Testis (tissue), 2 donors: ENCODE measurements at regions not wholly inside any gene's neighbourhood (a gene's known extent, or its start where the extent isn't known, plus 50 kb on each side); places are given as distances from the start of the nearest gene placed in this dataset.

Experiments
- DNase-seq: peaks from one replicate; pipeline ENCODE4 v3.0.0-alpha.2; 2019
- H3K27ac ChIP-seq, 2 donors: fragments of 200-600 bp; sonication (generic); one replicate each; pipeline ENCODE4 v1.5.1; 2019
- H3K27me3 ChIP-seq: fragments of 200-600 bp; sonication (generic); one replicate; pipeline ENCODE4 v1.5.1; 2019
- H3K36me3 ChIP-seq: fragments of 200-600 bp; sonication (generic); one replicate; pipeline ENCODE4 v1.5.1; 2017; ENCODE audit warnings: low read depth; ENCODE audit errors: missing control alignments
- H3K4me1 ChIP-seq: fragments of 200-600 bp; sonication (generic); one replicate; pipeline ENCODE4 v1.5.1; 2019
- H3K4me3 ChIP-seq, 2 donors: fragments of 200-600 bp; sonication (generic); one replicate each; pipeline ENCODE4 v1.5.1; 2017 to 2019
- H3K9me3 ChIP-seq: fragments of 200-600 bp; sonication (generic); one replicate; pipeline ENCODE4 v1.5.1; 2017
- POLR2A ChIP-seq: fragments of 450-650 bp; IDR thresholded peaks from one replicate; pipeline ENCODE4 v1.6.1; 2017; ENCODE audit warnings: antibody characterized with exemption, mild to moderate bottlenecking, moderate library complexity
- WGBS, 2 donors: methylation state at CpG; one replicate each; pipeline ENCODE4 v1.1.5; 2018; 5-methylcytosine and 5-hydroxymethylcytosine counted together
- intact Hi-C: fragments of 100-400 bp; cut with DNase I; formaldehyde crosslinking; loops from one replicate; pipeline ENCODE4 v1.15.1; 2023; ENCODE audit warnings: low total_unique reads
- TF ChIP-seq, protein P1 (sequence below), 3 experiments: fragments of 450-650 bp in 2 of 3; fragments of 200-600 bp in 1 of 3; sonication (generic) in 1 of 3; IDR thresholded peaks; one replicate each; pipeline ENCODE4 v1.5.1; 2016 to 2019; ENCODE audit warnings: antibody characterized with exemption in 3 of 3, mild to moderate bottlenecking in 2 of 3, moderate library complexity in 1 of 3

DNA sequence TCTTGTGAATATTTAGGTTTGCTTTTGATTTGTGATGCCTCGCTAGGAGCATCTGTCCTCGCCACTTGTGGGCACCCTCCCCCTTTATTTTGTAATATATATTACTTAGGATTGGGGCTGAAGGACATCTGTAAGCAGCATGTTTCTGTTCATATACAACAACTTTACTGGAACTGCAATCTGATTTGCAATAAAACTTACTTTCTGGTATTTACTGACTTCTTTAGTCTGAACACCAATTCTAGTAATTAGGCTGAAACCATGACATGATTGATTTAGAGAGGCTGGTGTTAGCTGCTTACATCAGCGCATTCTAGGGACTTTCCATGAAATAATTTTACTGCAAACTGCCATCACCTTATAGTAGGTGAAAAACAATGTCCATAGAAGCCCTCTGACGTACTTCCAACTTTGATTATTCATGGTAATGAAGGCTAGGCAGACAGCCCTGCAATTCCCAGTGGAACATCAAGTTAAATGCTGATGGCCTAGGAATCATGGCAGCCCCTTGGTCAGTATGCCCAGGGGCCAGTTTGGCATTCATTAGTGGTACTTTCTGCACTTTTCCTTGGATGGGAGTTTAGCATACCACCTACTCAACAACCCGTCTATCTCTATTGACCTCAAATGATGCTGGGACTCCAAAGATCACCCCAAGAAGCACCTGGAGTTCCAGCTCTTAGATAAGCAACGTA lies 132.9 kb upstream of the MCHR2 start:
- Histone ChIP-seq H3K4me3 (no peak overlapping the region), H3K27ac (no peak overlapping the region), H3K36me3 (no peaks in the 10 kb centered on the region), H3K9me3 (no peaks in the 10 kb centered on the region), H3K27me3 (no peaks in the 10 kb centered on the region), H3K4me1 (no peaks in the 10 kb centered on the region)
- TF ChIP-seq, protein P1, sequence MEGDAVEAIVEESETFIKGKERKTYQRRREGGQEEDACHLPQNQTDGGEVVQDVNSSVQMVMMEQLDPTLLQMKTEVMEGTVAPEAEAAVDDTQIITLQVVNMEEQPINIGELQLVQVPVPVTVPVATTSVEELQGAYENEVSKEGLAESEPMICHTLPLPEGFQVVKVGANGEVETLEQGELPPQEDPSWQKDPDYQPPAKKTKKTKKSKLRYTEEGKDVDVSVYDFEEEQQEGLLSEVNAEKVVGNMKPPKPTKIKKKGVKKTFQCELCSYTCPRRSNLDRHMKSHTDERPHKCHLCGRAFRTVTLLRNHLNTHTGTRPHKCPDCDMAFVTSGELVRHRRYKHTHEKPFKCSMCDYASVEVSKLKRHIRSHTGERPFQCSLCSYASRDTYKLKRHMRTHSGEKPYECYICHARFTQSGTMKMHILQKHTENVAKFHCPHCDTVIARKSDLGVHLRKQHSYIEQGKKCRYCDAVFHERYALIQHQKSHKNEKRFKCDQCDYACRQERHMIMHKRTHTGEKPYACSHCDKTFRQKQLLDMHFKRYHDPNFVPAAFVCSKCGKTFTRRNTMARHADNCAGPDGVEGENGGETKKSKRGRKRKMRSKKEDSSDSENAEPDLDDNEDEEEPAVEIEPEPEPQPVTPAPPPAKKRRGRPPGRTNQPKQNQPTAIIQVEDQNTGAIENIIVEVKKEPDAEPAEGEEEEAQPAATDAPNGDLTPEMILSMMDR (IDR thresholded peaks at IDR 0.05): no peak
- TF ChIP-seq POLR2A: no peak
- intact Hi-C loops: no loop called here
- WGBS, 2 donors: 46 to 54% methylated on average over 6 of the region's 6 CpGs
- no peak for DNase-seq

DNA sequence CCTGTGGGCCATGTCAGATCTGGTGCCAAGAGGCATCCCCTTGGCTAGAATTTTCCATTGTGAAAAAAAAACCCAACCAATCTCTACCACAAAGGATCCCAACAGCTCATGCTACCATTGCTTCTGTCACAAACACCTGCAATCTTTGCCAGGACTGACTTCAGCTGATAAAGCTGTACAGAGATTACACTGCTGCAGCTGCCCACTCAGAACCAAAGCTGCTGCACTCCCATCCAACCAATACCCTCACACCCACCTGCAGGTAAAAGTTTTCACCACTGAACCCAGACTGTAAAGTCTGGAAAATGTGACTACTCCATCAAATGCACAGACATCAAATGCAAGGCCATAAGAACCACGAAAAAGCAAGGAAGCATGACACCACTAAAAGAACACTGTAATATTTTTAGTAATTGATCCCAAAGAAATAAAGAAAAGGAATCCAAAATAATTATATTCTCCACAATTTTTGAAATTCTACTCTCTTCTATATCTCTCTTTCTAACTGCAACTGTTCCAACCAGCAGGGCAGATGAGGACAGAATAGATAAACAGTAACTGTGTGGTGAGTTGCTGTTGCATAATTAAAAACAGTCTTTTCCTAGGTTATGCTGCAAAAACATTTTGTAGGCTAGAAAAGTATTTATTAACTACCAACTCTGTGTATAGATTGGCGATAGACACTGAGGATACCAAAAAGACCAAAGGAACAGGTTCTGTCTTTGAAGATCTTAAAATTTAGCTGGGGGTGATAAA lies 128.0 kb upstream of the MCHR2 start:
- no peak for DNase-seq
- H3K9me3 ChIP-seq: no peaks in the 10 kb centered on the region
- H3K27ac ChIP-seq: no peak overlapping the region
- TF ChIP-seq POLR2A: no peak
- TF ChIP-seq, protein P1 (IDR thresholded peaks at IDR 0.05): no peak
- 74 to 84% methylated on average over 2 of the region's 2 CpGs for WGBS, 2 donors
- no peaks in the 10 kb centered on the region for H3K4me1 ChIP-seq
- H3K36me3 ChIP-seq: no peaks in the 10 kb centered on the region
- intact Hi-C loops: no loop called here
- no peaks in the 10 kb centered on the region for H3K27me3 ChIP-seq
- no peak overlapping the region for H3K4me3 ChIP-seq

DNA sequence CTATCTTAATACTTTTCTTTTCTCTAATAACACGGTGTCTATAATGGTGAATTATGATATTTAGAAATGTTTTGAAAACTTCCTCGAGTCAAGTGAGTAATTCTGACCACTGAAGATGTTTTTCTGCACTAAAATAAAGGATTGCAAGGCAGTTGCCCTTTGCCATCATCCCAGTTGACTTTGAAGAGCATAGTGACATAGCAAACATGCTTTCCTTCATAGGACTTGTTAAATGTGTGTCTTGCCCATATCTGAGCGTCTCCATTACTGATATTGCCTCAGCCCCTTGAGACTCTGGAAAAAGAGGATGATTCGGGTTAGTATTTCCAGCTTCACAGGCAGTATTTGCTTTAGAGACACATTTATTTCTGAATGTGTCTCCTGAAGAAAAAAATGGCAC lies 125.2 kb upstream of the MCHR2 start:
- no peak for TF ChIP-seq POLR2A
- TF ChIP-seq, protein P1 (IDR thresholded peaks at IDR 0.05): no peak
- Histone ChIP-seq H3K9me3 (no peaks in the 10 kb centered on the region), H3K27me3 (no peaks in the 10 kb centered on the region), H3K36me3 (no peaks in the 10 kb centered on the region), H3K27ac (no peak overlapping the region), H3K4me1 (no peaks in the 10 kb centered on the region), H3K4me3 (no peak overlapping the region)
- WGBS, 2 donors: 50 to 56% methylated on average over 4 of the region's 4 CpGs
- intact Hi-C loops: no loop called here
- DNase-seq: no peak

DNA sequence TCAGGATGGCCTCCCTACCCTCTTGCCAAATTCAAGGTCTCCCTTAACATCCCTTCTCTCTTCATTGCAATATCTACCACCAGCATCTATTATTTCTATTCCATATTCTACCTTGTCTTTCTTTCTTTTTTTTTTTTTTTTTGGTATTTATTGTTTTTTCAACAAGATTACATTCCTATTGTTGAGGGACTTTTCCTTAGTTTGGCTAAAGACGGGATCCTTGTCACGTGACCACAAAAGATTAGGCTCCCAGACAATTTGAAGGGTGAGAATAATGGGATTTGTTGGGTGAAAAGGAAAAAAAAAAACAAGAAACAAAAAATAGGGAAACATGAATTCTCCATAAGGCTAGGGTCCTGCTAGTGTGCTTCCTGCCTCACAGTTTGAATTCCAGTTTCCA lies 124.3 kb upstream of the MCHR2 start:
- Histone ChIP-seq H3K9me3 (no peaks in the 10 kb centered on the region), H3K27ac (no peak overlapping the region), H3K27me3 (no peaks in the 10 kb centered on the region), H3K36me3 (no peaks in the 10 kb centered on the region), H3K4me1 (no peaks in the 10 kb centered on the region), H3K4me3 (no peak overlapping the region)
- DNase-seq: no peak
- WGBS, 2 donors: 42 to 67% methylated on average over 2 of the region's 2 CpGs
- intact Hi-C loops: no loop called here
- TF ChIP-seq POLR2A: no peak
- TF ChIP-seq, protein P1 (IDR thresholded peaks at IDR 0.05): no peak
